Ramos (cell line): ENCODE measurements at regions not wholly inside any gene's neighbourhood (a gene's known extent, or its start where the extent isn't known, plus 50 kb on each side); places are given as distances from the start of the nearest gene placed in this dataset.

Source experiments
- in situ Hi-C: fragments of 300-500 bp; cut with MboI; formaldehyde crosslinking; loops from one replicate; pipeline ENCODE4 v1.14.3; 2022; ENCODE audit warnings: low sequenced_read_pairs; ENCODE audit not compliant: unreplicated experiment

- in situ Hi-C loops: no loop called here
Observed at GRCh38 chr13:67377919-67378318, 147.8 kb upstream of the PCDH9 start.

DNA sequence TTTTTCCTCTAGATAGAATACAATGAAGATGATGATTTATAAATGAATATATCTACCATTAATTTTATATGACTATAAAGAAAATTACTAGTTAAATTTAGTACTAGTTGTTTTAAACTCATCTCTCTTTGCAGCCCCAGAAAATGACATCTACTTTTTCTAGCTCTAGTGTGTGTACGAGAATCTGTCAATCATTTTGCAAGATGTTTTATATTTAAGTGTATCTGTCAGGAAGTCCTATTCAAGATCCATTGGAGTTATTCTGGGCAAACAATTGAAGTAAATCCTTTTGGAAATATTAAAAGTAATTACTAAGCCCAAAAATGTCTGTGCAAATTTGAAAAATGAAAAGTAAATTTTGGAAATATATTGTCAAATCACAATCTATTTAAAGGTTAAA is 144.3 kb upstream of the PCDH9 start:
- in situ Hi-C loops: no loop called here

GRCh38 chr13:67372868-67373464 is 142.8 kb upstream of the PCDH9 start:
- in situ Hi-C loops: no loop called here

- in situ Hi-C loops: no loop called here
Observed at GRCh38 chr13:67369895-67370660, 139.9 kb upstream of the PCDH9 start.

DNA sequence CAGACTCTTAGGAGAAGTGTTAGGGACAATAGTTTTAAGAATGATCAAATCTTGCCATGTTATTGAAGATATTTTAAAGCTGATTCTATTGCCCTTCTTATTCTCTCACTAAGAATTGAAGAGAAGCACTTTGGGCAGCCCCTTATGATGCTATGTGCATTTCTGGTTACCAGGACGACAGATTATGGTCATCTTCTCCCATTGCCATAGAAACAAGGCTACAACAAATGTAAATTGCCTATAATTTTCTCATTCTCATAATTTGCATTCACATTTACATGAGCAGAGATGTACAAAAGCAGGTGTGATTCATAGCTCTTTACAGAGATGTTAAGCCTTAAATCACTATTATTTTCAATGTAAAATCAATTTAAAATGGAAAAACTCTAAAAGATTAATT is 137.3 kb upstream of the PCDH9 start:
- in situ Hi-C loops: no loop called here

GRCh38 chr13:67366533-67366932 is 136.4 kb upstream of the PCDH9 start:
- in situ Hi-C loops: no loop called here

DNA sequence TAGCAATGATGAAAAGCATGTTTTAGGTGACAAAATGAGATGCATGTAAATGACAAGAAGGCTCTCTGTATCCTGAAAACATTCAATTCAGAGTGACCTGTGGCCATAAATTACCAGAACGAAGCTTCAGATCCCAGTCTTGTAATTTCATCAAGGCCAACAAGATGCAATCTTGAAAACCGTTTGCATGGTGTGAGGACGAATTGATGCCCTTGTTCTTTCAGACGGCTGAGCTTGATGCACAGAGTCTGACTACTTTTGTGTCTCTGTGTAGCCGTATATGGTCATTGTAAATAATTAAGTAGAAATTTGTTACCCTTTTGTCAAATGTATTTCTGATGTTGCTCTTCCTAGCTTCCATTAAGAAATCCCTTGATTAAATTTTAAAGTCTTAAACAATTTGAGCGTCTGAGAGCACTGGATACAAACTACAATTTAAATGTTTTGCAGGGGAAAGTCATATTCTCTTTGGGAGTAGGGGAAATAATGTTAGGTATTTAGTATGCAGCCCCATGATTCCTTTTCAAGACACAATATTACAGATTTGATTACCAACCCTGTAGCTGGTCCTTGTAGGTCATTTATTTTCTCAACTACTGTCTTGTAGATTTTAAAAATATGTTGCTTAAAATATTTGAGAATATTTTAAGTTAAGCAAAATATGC is 125.8 kb upstream of the PCDH9 start:
- in situ Hi-C loops: no loop called here

GRCh38 chr13:67353941-67354340 is 123.8 kb upstream of the PCDH9 start:
- in situ Hi-C loops: no loop called here

DNA sequence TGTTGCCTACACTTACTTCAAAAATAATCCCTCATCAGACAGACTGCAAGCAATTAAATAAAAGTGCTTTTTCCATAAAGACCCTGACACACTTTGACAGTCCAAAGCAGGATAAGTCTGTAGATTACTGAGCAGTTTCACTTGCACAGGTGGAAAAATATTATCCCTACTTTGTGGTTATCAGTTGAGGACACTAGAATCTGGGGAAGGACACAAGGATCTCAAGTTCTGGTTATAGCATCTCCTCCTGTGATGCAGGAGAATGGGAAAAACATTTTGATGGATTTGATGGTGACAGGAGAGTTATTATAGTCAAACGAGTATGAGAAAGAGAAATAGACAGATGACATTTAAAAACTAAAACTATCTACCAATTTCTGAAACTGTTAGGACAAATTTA is 122.9 kb upstream of the PCDH9 start:
- in situ Hi-C loops: no loop called here

DNA sequence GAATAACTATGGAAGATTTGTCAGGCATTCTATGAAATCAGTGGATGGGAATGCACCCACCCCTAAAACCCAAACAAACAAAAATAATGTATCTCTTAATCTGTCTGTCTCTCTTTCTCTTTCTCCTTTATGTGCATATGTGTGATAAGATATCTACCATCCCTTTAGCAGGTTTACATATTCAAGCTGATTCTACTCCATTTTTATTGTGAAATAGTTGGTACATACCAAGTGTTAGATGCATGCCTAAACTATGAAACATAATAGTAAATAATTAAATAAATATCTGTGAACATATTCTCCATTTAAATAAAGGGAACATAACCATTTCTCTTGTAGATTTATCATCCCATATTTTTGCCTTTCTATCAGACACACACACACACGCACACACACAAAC is 121.8 kb upstream of the PCDH9 start:
- in situ Hi-C loops: no loop called here

DNA sequence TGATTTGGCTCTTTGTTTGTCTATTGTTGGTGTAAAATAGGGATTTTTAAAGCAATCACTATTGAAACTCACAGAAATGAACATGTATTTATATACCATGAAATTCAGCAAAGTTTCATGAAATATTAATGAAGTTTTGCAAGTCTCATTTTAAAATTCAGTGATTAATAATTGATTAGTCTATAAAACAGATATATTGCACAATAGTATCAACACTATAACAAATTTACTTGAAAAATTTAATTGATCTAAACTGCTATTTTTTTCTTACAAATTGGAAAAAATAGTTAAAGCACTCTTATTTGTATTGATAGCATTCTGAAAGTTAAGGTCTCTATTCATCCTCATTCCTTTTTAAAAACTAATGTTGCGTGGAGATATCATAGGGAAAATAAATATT is 121.0 kb upstream of the PCDH9 start:
- in situ Hi-C loops: no loop called here

DNA sequence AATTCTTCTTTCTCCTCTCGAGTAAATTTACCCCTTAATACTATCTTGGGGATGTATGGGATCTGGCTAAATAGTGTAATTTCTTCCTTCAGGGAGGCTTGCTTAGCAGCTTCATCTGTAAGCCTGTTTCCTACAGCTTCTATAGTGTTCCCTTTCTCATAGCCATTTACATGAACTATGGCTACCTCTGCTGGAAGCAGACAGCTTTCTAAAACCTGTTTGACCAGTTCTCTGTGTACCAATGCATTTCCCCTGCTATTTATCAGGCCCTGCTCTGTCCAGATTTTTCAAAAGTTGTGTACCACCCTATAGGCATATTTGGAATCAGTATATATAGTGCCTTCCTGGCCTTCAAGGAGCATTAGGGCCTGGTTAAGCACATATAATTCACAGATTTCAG is 113.6 kb upstream of the PCDH9 start:
- in situ Hi-C loops: no loop called here

- in situ Hi-C loops: no loop called here
Observed at GRCh38 chr13:67341406-67341805, 111.3 kb upstream of the PCDH9 start.

DNA sequence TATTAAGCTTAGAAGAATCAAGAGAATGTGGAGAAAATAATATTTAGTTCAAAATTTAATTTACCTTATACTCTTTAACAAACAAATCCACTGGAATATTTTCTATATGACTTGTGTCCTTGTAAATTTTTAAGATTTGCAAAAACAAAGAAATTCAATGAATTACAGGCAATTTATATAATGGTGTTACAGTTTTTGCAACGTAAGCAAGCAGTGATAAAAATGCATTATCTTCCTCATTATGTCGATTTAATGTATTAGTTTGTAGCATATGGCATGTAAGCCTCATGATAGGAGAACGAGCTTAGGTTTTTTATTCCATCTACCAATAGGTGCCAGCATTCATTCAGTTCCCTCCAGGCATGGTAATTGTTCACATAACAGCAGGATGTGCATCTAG is 100.0 kb upstream of the PCDH9 start:
- in situ Hi-C loops: no loop called here

GRCh38 chr13:67328895-67329294 is 98.8 kb upstream of the PCDH9 start:
- in situ Hi-C loops: no loop called here

DNA sequence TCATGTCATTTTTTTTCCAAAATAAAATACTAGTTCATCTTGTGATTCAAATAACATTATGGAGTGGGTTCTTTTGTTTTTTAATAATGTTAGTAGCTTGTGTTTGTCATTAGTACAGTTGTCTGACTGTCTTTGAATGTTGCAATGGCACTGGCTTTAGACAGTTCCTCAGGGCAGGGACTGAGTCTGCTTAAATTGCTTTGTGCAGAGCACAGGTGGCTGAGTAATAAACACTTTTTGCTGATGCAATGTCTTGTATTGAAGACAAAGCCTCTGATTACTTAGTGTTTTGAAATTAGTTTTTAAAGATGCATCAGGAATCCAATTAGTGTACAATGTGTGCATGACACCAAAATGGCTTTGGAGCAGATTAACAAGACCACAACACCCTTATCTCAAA is 88.7 kb upstream of the PCDH9 start:
- in situ Hi-C loops: no loop called here

DNA sequence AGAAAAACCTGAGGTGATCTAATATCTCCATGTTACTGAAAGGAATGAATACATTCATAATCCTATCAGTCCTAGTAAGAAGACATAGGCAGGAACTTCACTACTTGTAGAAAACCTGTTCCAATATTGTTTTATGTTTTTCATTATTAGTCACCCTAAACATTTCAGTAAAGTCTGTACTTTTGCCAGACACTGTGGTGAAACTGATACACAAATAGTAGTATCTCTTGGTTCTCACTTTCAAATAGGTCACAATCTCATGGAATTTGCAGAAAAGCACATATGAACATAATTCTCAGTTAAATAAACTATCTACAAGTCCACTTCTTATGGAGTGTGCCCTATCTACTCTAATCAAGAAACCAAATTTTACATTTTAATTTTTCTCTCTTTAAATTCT is 88.3 kb upstream of the PCDH9 start:
- in situ Hi-C loops: no loop called here

GRCh38 chr13:67314405-67314804 is 84.3 kb upstream of the PCDH9 start:
- in situ Hi-C loops: no loop called here

- in situ Hi-C loops: no loop called here
Observed at GRCh38 chr13:67308004-67308772, 78.1 kb upstream of the PCDH9 start.

DNA sequence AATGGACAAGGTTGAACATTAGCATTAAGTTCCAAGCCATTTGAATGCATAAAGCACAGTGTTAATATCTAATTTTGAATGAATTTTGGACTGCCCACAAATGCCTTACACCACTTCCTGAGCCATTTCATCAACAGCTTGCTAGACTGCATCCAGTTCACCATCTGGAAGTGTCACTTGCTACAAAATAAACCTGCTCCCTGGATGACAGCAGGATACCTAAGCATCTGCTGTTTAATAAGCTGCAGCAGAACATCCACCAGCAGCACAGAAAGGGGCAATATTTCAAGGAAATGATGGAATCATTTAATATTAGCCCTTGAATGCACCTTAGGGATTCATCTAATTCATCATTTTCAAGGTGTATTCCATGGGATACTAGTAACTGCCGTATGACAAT is 76.6 kb upstream of the PCDH9 start:
- in situ Hi-C loops: no loop called here
